Gastrocnemius medialis (tissue), 4 donors: ENCODE measurements at regions not wholly inside any gene's neighbourhood (a gene's known extent, or its start where the extent isn't known, plus 50 kb on each side); places are given as distances from the start of the nearest gene placed in this dataset.

Experiments
- ATAC-seq, 2 donors: fragments of 150-250 bp; one replicate each; pipeline ENCODE4 v1.9.1; 2016
- DNase-seq, 2 donors: peaks; one replicate each; pipeline ENCODE4 v3.0.0-alpha.2; 2019
- H3K27ac ChIP-seq, 4 donors: fragments of 200-600 bp; sonication (generic); 1 replicate in 1 of 4; 2 replicates in 3 of 4; pipeline ENCODE4 v1.5.1; 2016 to 2018; ENCODE audit warnings: mild to moderate bottlenecking in 2 of 4, moderate library complexity in 1 of 4
- H3K27me3 ChIP-seq, 3 donors: fragments of 200-600 bp; sonication (generic) in 2 of 3; 1 replicate in 1 of 3; 2 replicates in 2 of 3; pipeline versions ENCODE4 v1.5.1 to v1.6.0; 2016 to 2019; ENCODE audit warnings: mild to moderate bottlenecking in 1 of 3, moderate library complexity in 1 of 3
- H3K36me3 ChIP-seq, 2 donors: fragments of 200-600 bp; sonication (generic) in 1 of 2; one replicate each; pipeline ENCODE4 v1.5.1; 2017 to 2018
- H3K4me1 ChIP-seq, 2 donors: fragments of 200-600 bp; sonication (generic) in 1 of 2; one replicate each; pipeline ENCODE4 v1.5.1; 2016 to 2017; ENCODE audit warnings: mild to moderate bottlenecking in 2 of 2
- H3K4me3 ChIP-seq, 4 donors: fragments of 200-600 bp; sonication (generic) in 3 of 4; 1 replicate in 1 of 4; 2 replicates in 3 of 4; pipeline ENCODE4 v1.5.1; 2016 to 2019; ENCODE audit warnings: mild to moderate bottlenecking in 2 of 4
- H3K9me3 ChIP-seq, 3 donors: fragments of 200-600 bp; sonication (generic) in 2 of 3; 1 replicate in 1 of 3; 2 replicates in 2 of 3; pipeline ENCODE4 v1.5.1; 2016 to 2019
- POLR2A ChIP-seq, 2 donors: fragments of 450-650 bp; IDR thresholded peaks; one replicate each; pipeline ENCODE4 v1.6.1; 2017; ENCODE audit warnings: antibody characterized with exemption in 2 of 2, mild to moderate bottlenecking in 2 of 2, moderate library complexity in 2 of 2
- in situ Hi-C, 4 donors: fragments of 200-750 bp; cut with MboI; loops; one replicate each; pipeline versions ENCODE4 v1.15.0 to v1.8.0; 2017; ENCODE audit warnings: low sequenced_read_pairs in 4 of 4
- intact Hi-C: fragments of 100-400 bp; cut with DNase I; formaldehyde crosslinking; loops from one replicate; pipeline ENCODE4 v1.15.1; 2023; ENCODE audit warnings: low total_unique reads
- TF ChIP-seq, protein P1 (sequence below), 5 experiments: fragments of 450-650 bp in 3 of 5; fragments of 200-600 bp in 2 of 5; sonication (generic) in 2 of 5; IDR thresholded peaks in 4 of 5; conservative IDR thresholded peaks in 1 of 5; 1 replicate in 4 of 5; 2 replicates in 1 of 5; pipeline ENCODE4 v1.5.1; 2016 to 2019; ENCODE audit warnings: antibody characterized with exemption in 5 of 5, mild to moderate bottlenecking in 3 of 5, moderate library complexity in 3 of 5

DNA sequence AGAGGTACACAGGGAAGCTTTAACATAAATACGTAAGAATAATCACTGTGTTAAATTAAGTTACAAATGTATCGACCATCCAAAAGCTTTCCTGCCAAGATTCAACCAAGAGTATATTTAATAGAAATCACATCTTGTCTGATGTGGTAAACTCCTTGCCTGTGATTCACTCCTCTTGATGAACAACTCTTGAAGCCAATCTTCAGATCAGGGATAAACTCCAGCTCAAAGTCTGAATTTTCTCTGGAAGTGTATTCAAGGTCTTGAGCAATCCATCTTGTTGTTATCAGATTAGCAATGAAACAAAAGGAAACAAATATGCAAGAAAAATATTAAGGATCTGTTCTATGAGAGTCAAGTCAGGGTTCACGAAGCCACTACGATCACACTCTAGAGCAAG is 170.0 kb upstream of the ADAMTS16 start:
- no peak for TF ChIP-seq POLR2A (IDR thresholded peaks at IDR 0.05)
- TF ChIP-seq, protein P1, sequence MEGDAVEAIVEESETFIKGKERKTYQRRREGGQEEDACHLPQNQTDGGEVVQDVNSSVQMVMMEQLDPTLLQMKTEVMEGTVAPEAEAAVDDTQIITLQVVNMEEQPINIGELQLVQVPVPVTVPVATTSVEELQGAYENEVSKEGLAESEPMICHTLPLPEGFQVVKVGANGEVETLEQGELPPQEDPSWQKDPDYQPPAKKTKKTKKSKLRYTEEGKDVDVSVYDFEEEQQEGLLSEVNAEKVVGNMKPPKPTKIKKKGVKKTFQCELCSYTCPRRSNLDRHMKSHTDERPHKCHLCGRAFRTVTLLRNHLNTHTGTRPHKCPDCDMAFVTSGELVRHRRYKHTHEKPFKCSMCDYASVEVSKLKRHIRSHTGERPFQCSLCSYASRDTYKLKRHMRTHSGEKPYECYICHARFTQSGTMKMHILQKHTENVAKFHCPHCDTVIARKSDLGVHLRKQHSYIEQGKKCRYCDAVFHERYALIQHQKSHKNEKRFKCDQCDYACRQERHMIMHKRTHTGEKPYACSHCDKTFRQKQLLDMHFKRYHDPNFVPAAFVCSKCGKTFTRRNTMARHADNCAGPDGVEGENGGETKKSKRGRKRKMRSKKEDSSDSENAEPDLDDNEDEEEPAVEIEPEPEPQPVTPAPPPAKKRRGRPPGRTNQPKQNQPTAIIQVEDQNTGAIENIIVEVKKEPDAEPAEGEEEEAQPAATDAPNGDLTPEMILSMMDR (IDR thresholded peaks at IDR 0.05 in 4 of 5, conservative IDR thresholded peaks at IDR 0.05 in 1 of 5), result no peak
- intact Hi-C loops, result no loop called here
- H3K36me3 ChIP-seq, result no peaks in the 10 kb centered on the region
- no peak for DNase-seq
- no peaks in the 10 kb centered on the region for H3K9me3 ChIP-seq
- in situ Hi-C loops, result no loop called here
- no peak overlapping the region for H3K27ac ChIP-seq
- H3K4me3 ChIP-seq, result no peak overlapping the region
- H3K4me1 ChIP-seq, result no peaks in the 10 kb centered on the region
- H3K27me3 ChIP-seq, result no peaks in the 10 kb centered on the region
- no peak for ATAC-seq

DNA sequence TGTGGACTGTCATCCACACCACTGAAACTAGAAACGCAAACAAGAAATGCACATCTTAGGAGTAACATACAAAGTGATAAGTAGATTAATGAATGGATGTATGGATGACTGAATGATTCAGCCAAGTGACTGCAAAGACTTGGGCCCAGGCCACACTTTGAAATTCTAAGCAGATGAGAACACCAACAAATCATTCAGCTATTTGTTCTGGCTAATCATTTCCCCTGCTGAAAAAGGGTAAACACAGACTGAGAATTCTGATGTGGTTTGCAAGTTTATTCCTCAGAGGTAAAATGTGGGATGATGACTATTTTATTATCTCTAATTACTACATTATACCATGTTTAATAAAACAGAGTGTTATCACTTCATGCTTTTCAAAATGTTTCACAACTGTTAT is 163.2 kb upstream of the ADAMTS16 start:
- no peaks in the 10 kb centered on the region for H3K36me3 ChIP-seq
- no peaks in the 10 kb centered on the region for H3K4me1 ChIP-seq
- TF ChIP-seq POLR2A (IDR thresholded peaks at IDR 0.05), result no peak
- TF ChIP-seq, protein P1 (IDR thresholded peaks at IDR 0.05 in 4 of 5, conservative IDR thresholded peaks at IDR 0.05 in 1 of 5), result no peak
- DNase-seq (no peak), ATAC-seq (no peak)
- no peaks in the 10 kb centered on the region for H3K27me3 ChIP-seq
- intact Hi-C loops (no loop called here), in situ Hi-C loops (no loop called here)
- no peak overlapping the region for H3K4me3 ChIP-seq
- no peaks in the 10 kb centered on the region for H3K9me3 ChIP-seq
- H3K27ac ChIP-seq, result no peak overlapping the region

DNA sequence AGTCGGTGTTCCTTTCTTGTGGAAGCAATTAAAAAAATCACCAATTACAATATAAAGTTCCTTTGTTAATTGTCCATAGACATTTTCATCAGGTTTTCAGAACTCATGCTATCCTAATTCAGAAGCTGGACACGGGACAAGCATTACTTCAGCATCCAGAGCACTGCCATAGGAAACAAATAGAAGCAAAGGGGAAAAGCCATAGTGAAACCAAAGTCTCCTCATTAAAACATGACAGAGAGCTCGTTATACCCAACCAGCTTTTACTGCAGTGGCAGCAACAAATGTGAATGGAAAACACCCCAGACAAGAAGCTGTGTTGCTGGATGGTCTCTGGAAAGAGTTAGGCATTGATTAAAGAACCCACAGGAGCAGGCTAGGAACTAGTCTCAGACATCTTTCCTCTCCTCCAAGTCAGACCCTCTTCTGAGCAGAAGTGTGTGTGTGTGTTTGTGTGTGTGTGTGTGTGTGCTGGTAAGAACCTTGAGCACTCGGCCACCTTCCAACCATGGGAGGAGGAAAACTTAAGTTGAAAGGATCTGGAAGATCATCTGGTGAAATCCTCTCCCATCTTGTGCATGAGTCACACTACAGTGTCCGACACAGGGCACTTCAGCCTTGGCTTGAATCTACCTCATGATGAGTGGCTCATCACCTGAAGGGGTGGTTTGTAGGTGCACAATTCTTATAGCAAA is 162.6 kb upstream of the ADAMTS16 start:
- TF ChIP-seq, protein P1 (IDR thresholded peaks at IDR 0.05 in 4 of 5, conservative IDR thresholded peaks at IDR 0.05 in 1 of 5), result no peak
- TF ChIP-seq POLR2A (IDR thresholded peaks at IDR 0.05), result no peak
- H3K9me3 ChIP-seq, result no peaks in the 10 kb centered on the region
- ATAC-seq (no peak), DNase-seq (no peak)
- H3K4me1 ChIP-seq, result no peaks in the 10 kb centered on the region
- intact Hi-C loops (no loop called here), in situ Hi-C loops (no loop called here)
- no peaks in the 10 kb centered on the region for H3K36me3 ChIP-seq
- no peak overlapping the region for H3K4me3 ChIP-seq
- no peaks in the 10 kb centered on the region for H3K27me3 ChIP-seq
- H3K27ac ChIP-seq, result no peak overlapping the region

DNA sequence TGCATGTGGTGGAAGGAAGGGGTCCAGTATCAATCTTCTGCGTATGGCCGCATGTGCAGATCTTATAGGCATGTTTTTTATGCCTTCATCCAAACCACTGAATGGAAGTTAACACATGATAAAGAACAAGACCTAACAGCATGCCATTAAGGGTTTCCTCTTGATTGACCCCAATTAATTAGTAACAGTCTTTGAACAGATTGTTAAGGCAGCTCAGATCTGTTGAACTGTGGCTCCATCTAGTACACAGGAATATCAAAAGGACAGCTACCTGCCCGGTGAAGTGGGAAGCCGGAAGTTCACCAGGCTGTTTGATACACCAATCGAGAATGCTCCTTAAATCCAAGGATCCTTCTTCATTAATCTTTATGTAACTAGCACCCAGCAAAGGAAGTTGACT is 159.9 kb upstream of the ADAMTS16 start:
- intact Hi-C loops (no loop called here), in situ Hi-C loops (no loop called here)
- H3K27ac ChIP-seq, result no peak overlapping the region
- no peaks in the 10 kb centered on the region for H3K9me3 ChIP-seq
- no peaks in the 10 kb centered on the region for H3K4me1 ChIP-seq
- DNase-seq (no peak), ATAC-seq (no peak)
- H3K27me3 ChIP-seq, result no peaks in the 10 kb centered on the region
- H3K4me3 ChIP-seq, result no peak overlapping the region
- no peaks in the 10 kb centered on the region for H3K36me3 ChIP-seq
- TF ChIP-seq, protein P1 (IDR thresholded peaks at IDR 0.05 in 4 of 5, conservative IDR thresholded peaks at IDR 0.05 in 1 of 5), result no peak
- TF ChIP-seq POLR2A (IDR thresholded peaks at IDR 0.05), result no peak

DNA sequence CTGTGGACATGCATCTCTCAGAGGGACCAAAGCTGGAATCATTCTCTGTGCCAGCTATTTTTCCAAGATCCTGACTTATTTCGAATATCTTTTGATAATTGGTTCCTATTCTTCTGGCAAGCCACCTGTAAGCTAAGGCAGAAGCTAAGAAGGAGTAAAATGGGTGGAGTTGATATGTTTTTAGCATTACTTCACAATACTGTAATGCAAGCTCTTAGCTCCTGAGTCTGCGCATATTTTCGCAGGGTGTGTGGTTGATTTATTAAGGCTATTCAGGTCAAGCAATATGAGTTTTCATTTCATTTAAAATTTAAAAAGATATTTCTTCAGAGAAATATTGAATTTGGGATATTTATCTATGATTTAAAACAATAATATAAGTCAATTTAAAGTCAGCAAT is 158.5 kb upstream of the ADAMTS16 start:
- Histone ChIP-seq H3K4me1 (no peaks in the 10 kb centered on the region), H3K4me3 (no peak overlapping the region), H3K9me3 (no peaks in the 10 kb centered on the region), H3K27me3 (no peaks in the 10 kb centered on the region), H3K27ac (no peak overlapping the region), H3K36me3 (no peaks in the 10 kb centered on the region)
- DNase-seq, result no peak
- no peak for TF ChIP-seq POLR2A (IDR thresholded peaks at IDR 0.05)
- TF ChIP-seq, protein P1 (IDR thresholded peaks at IDR 0.05 in 4 of 5, conservative IDR thresholded peaks at IDR 0.05 in 1 of 5), result no peak
- in situ Hi-C loops, result no loop called here
- intact Hi-C loops, result no loop called here
- no peak for ATAC-seq
